Activated CD4-positive, alpha-beta T cell treated with anti-CD3 and anti-CD28 coated beads, Interleukin-2, amount 10 ng/mL, durations not matched to agents 7 days and 5 days (primary cell): ENCODE measurements at regions not wholly inside any gene's neighbourhood (a gene's known extent, or its start where the extent isn't known, plus 50 kb on each side); places are given as distances from the start of the nearest gene placed in this dataset.
"Not testable (repeated sequence)": the region's sequence is repeated elsewhere in the genome, so short reads cannot be mapped to it uniquely, and the experiment has no call there.

Experiments used
- CTCF ChIA-PET: fragments of 350-600 bp; sonication (Branson Sonifier 250); formaldehyde crosslinking; loops from one replicate; lab custom pipeline; 2021; ENCODE audit warnings: antibody characterized with exemption; lab: Charles Lee
- POLR2A ChIA-PET: fragments of 350-600 bp; sonication (Branson Sonifier 250); formaldehyde crosslinking; loops from one replicate; lab custom pipeline; 2021; ENCODE audit warnings: antibody characterized with exemption; lab: Charles Lee
- DNase-seq: peaks from one replicate; pipeline ENCODE4 v3.0.0-alpha.2; 2020
- H3K27ac Mint-ChIP-seq: one replicate; pipeline ENCODE4 v1.8.0; 2021; ENCODE audit warnings: mild to moderate bottlenecking, moderate library complexity, mixed read lengths
- H3K27me3 Mint-ChIP-seq: one replicate; pipeline ENCODE4 v1.8.0; 2021; ENCODE audit warnings: mixed read lengths
- H3K36me3 Mint-ChIP-seq: one replicate; pipeline ENCODE4 v1.8.0; 2021; ENCODE audit warnings: low read depth, mixed read lengths
- H3K4me1 Mint-ChIP-seq: one replicate; pipeline ENCODE4 v1.8.0; 2021; ENCODE audit warnings: mixed read lengths
- H3K4me3 Mint-ChIP-seq: one replicate; pipeline ENCODE4 v1.8.0; 2021; ENCODE audit warnings: mild to moderate bottlenecking, moderate library complexity, mixed read lengths
- H3K9me3 Mint-ChIP-seq: one replicate; pipeline ENCODE4 v1.8.0; 2021; ENCODE audit warnings: mixed read lengths

DNA sequence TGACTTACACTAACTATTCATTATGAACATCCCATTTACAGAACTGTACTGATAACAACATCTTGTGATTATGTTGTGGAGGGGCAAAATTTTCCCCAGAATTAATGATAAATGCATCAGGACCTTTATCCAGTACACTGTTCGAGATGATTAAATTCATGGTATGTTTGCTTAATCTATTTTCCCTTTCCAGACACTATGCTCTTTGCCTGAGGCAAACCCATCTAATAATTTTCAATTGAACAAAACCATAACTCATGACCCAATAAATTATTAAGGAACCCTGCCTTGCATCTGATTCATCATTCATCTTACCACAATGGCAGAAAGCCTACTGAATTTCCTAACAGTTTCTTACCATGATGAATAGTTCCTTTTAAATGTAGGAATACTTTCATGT, 385.0 kb downstream of the DSEL start:
- Mint-ChIP-seq H3K4me1 (no peaks in the 10 kb centered on the region), H3K27me3 (no peaks in the 10 kb centered on the region), H3K36me3 (no peaks in the 10 kb centered on the region), H3K9me3 (no peaks in the 10 kb centered on the region), H3K27ac (no peak overlapping the region), H3K4me3 (no peak overlapping the region)
- no peak for DNase-seq
- CTCF ChIA-PET: no interaction called here
- POLR2A ChIA-PET: no interaction called here

GRCh38 chr18:67126751-67127150, 389.8 kb downstream of the DSEL start:
- H3K36me3 Mint-ChIP-seq, H3K27ac Mint-ChIP-seq, POLR2A ChIA-PET, DNase-seq, H3K4me3 Mint-ChIP-seq, H3K27me3 Mint-ChIP-seq, CTCF ChIA-PET, H3K4me1 Mint-ChIP-seq, H3K9me3 Mint-ChIP-seq: not testable (repeated sequence)

DNA sequence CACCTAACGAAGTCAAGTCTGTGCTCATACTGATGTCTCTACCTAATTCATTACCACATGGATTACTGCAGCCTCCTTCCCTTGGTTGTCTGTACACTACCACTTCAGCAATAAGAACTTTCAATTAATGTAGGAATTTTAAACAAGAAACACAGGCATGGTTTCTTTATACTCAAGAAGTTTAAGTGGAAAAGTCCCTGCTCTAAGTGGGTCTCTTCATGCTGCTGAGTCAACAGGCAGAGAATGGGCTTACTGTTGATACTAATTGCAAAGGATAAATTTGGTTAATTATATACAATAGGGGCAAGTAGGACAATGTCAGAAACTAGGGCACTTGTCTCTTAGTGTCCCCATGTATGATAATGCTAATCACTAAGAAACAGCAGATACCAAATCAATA, 392.6 kb downstream of the DSEL start:
- no peak overlapping the region for H3K27ac Mint-ChIP-seq
- ChIA-PET CTCF (no interaction called here), POLR2A (no interaction called here)
- H3K4me1 Mint-ChIP-seq: no peaks in the 10 kb centered on the region
- no peak overlapping the region for H3K4me3 Mint-ChIP-seq
- no peaks in the 10 kb centered on the region for H3K27me3 Mint-ChIP-seq
- H3K9me3 Mint-ChIP-seq: no peaks in the 10 kb centered on the region
- H3K36me3 Mint-ChIP-seq: no peaks in the 10 kb centered on the region
- no peak for DNase-seq

DNA sequence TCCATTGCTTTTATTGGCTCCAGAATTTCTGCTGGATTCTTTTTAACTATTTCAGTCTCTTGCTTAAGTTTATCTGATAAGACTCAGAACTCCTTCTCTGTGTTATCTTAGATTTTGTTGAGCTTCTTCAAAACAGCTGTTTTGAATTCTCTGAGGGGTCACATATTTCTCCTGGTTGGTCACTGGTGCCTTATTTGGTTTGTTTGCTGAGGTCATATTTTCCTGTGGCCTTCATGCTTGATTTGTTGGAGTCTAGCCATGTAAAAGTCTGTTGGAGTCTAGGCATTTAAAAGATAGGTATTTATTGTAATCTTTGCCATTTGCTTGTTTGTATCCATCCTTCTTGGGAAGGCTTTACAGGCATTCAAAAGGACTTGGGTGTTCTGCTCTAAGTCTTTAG, 398.7 kb downstream of the DSEL start:
- DNase-seq: no peak
- Mint-ChIP-seq H3K27me3 (no peaks in the 10 kb centered on the region), H3K36me3 (no peaks in the 10 kb centered on the region), H3K27ac (no peak overlapping the region), H3K4me1 (no peaks in the 10 kb centered on the region), H3K4me3 (no peak overlapping the region), H3K9me3 (no peaks in the 10 kb centered on the region)
- POLR2A ChIA-PET: no interaction called here
- CTCF ChIA-PET: no interaction called here

DNA sequence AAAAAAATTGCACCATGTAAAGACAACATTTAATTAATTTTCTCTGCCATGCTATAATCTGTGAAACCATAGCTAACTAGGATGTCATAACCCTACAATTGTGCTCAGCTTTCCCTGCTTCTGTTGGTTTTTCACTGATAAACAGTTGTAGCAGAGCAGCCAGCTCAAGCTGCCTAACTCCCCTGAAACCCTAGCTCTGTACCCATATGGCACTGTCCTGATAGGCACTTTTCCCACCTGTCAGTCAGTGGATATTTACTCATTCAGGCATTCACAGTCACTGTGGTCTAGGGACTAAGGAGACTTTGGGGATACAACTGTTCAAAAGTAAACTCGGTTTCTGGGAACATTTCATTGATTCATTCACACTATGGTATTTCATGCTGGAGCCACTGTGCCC, 407.0 kb downstream of the DSEL start:
- H3K36me3 Mint-ChIP-seq: no peaks in the 10 kb centered on the region

GRCh38 chr18:67108894-67109293, 407.6 kb downstream of the DSEL start:
- Mint-ChIP-seq H3K4me3 (no peak overlapping the region), H3K36me3 (no peaks in the 10 kb centered on the region), H3K9me3 (no peaks in the 10 kb centered on the region), H3K4me1 (no peaks in the 10 kb centered on the region), H3K27me3 (no peaks in the 10 kb centered on the region), H3K27ac (no peak overlapping the region)
- CTCF ChIA-PET: no interaction called here
- POLR2A ChIA-PET: no interaction called here
- no peak for DNase-seq

More for the DNA sequence above, 407.0 kb downstream of the DSEL start:
- Mint-ChIP-seq H3K27me3 (no peaks in the 10 kb centered on the region), H3K4me3 (no peak overlapping the region), H3K9me3 (no peaks in the 10 kb centered on the region), H3K4me1 (no peaks in the 10 kb centered on the region), H3K27ac (no peak overlapping the region)
- ChIA-PET POLR2A (no interaction called here), CTCF (no interaction called here)
- DNase-seq: no peak

DNA sequence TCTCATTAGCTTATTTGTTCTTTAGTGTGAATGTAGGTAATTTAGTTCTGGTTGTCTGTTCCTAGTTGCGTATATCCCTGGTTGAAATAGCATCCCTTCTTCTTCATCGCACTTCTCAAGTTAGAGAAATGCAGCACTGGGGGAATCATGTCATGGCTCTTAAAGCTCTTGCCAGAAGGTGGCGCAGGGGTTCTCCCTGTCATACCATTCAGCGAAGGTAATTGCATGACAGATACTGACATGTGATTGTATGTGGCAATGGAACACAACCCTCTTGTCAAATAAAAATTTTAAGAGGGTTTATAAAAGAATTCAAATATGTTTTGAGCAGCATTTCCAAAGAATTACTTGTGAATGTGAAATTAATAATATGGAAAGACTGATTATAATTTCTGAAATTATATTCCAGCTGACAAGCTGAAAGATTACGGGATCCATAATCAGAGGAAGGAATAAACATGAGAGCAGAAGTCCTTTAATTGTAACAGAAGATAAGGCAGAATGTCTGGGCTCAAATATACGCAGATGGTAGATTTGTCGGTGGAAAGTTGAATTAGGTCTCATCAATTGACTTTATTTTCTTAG, 411.7 kb downstream of the DSEL start:
- H3K4me3 Mint-ChIP-seq: no peak overlapping the region
- H3K9me3 Mint-ChIP-seq: no peaks in the 10 kb centered on the region
- ChIA-PET CTCF (no interaction called here), POLR2A (no interaction called here)
- H3K36me3 Mint-ChIP-seq: no peaks in the 10 kb centered on the region
- H3K4me1 Mint-ChIP-seq: no peaks in the 10 kb centered on the region
- peak; percentile 46 for DNase-seq
- no peaks in the 10 kb centered on the region for H3K27me3 Mint-ChIP-seq
- no peak overlapping the region for H3K27ac Mint-ChIP-seq

DNA sequence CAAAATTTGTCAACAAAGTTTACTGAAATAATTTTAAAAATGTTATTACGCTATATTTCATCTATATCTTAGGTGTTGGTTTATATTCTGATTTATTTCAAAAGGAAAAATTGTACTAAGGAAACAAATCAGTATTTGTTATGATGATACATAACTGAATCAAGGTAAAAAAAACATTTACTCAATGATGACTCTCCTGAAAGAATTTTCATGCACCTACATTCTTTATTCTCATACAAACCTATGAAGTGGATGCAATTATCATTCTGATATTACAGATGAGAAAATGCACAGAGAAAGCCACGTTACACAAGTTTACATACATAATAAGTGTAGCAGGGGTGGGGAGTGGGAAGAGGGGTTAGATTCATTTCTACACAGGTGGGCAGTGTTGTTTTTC, 422.4 kb downstream of the DSEL start:
- Mint-ChIP-seq H3K4me3 (no peak overlapping the region), H3K27me3 (no peaks in the 10 kb centered on the region), H3K36me3 (no peaks in the 10 kb centered on the region), H3K4me1 (no peaks in the 10 kb centered on the region), H3K9me3 (no peaks in the 10 kb centered on the region), H3K27ac (no peak overlapping the region)
- no peak for DNase-seq
- ChIA-PET POLR2A (no interaction called here), CTCF (no interaction called here)

- Mint-ChIP-seq H3K27ac (no peak overlapping the region), H3K4me1 (no peaks in the 10 kb centered on the region), H3K27me3 (no peaks in the 10 kb centered on the region), H3K4me3 (no peak overlapping the region), H3K36me3 (no peaks in the 10 kb centered on the region), H3K9me3 (no peaks in the 10 kb centered on the region)
- ChIA-PET POLR2A (no interaction called here), CTCF (no interaction called here)
- DNase-seq: no peak
These were observed 424.4 kb downstream of the DSEL start for GRCh38 chr18:67092141-67092540.

- DNase-seq: no peak
- H3K4me3 Mint-ChIP-seq: no peak overlapping the region
- ChIA-PET CTCF (no interaction called here), POLR2A (no interaction called here)
- no peaks in the 10 kb centered on the region for H3K4me1 Mint-ChIP-seq
- no peaks in the 10 kb centered on the region for H3K27me3 Mint-ChIP-seq
- H3K27ac Mint-ChIP-seq: no peak overlapping the region
- no peaks in the 10 kb centered on the region for H3K36me3 Mint-ChIP-seq
- no peaks in the 10 kb centered on the region for H3K9me3 Mint-ChIP-seq
These were observed 434.9 kb downstream of the DSEL start for GRCh38 chr18:67081482-67082211.

DNA sequence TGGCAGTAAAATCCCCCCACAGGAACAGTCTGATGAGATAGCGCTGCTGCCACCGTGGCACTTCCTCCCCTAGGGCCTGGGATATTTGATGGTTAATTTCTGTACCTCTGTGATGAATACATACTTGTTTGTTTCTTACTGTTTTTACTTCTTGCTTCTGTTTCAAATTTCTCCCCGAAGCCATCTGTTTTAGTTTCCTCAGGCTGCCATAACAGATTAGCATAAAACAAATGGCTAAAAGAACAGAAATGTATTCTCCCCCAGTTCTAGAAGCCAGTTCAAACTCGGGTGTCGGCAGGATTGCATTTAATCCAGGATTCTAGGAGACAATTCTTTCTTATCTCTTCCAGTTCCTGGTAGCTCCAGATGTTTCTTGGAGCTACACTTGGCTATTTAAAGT, 435.9 kb downstream of the DSEL start:
- Mint-ChIP-seq H3K9me3 (no peaks in the 10 kb centered on the region), H3K4me1 (no peaks in the 10 kb centered on the region), H3K36me3 (no peaks in the 10 kb centered on the region), H3K4me3 (no peak overlapping the region), H3K27me3 (no peaks in the 10 kb centered on the region), H3K27ac (no peak overlapping the region)
- POLR2A ChIA-PET: no interaction called here
- no peak for DNase-seq
- CTCF ChIA-PET: no interaction called here

- Mint-ChIP-seq H3K36me3 (no peaks in the 10 kb centered on the region), H3K27ac (no peak overlapping the region), H3K27me3 (no peaks in the 10 kb centered on the region), H3K9me3 (no peaks in the 10 kb centered on the region), H3K4me3 (no peak overlapping the region), H3K4me1 (no peaks in the 10 kb centered on the region)
- POLR2A ChIA-PET: no interaction called here
- CTCF ChIA-PET: no interaction called here
- no peak for DNase-seq
These were observed 442.2 kb downstream of the DSEL start for GRCh38 chr18:67074309-67074708.

GRCh38 chr18:67072791-67073190, 443.7 kb downstream of the DSEL start:
- ChIA-PET CTCF (no interaction called here), POLR2A (no interaction called here)
- no peaks in the 10 kb centered on the region for H3K4me1 Mint-ChIP-seq
- H3K36me3 Mint-ChIP-seq: no peaks in the 10 kb centered on the region
- H3K9me3 Mint-ChIP-seq: no peaks in the 10 kb centered on the region
- no peak for DNase-seq
- H3K4me3 Mint-ChIP-seq: no peak overlapping the region
- no peaks in the 10 kb centered on the region for H3K27me3 Mint-ChIP-seq
- no peak overlapping the region for H3K27ac Mint-ChIP-seq

DNA sequence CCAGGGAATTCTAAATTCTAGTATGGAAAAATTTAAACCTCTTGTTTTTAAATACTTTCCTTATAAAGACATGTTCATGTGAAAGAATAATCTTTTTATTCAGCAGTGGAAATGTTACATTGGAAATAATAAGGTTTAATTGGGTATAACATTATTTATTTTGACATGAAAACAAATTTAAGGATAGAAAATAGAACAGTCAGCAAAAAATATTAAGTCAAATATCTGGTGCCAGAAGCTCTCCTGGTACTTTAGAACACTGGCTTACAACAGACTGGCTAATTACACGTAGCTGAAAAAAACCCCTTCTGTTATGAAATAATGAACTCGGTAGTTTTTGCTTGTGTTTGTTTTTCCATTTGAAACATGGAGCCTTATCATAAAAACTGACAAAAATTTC, 447.9 kb downstream of the DSEL start:
- H3K27me3 Mint-ChIP-seq: no peaks in the 10 kb centered on the region
- H3K36me3 Mint-ChIP-seq: no peaks in the 10 kb centered on the region
- no peak overlapping the region for H3K4me3 Mint-ChIP-seq
- DNase-seq: no peak
- H3K9me3 Mint-ChIP-seq: no peaks in the 10 kb centered on the region
- H3K27ac Mint-ChIP-seq: no peak overlapping the region
- POLR2A ChIA-PET: no interaction called here
- CTCF ChIA-PET: no interaction called here
- H3K4me1 Mint-ChIP-seq: no peaks in the 10 kb centered on the region
